GM18502 (cell line): ENCODE measurements at regions not wholly inside any gene's neighbourhood (a gene's known extent, or its start where the extent isn't known, plus 50 kb on each side); places are given as distances from the start of the nearest gene placed in this dataset.

ENCODE experiments used
- ATAC-seq: cut with Tn5 transposase; IDR thresholded peaks from one replicate; pipeline ENCODE4 v1.9.1; 2021; ENCODE audit warnings: mild to moderate bottlenecking; ENCODE audit not compliant: unreplicated experiment, poor library complexity

DNA sequence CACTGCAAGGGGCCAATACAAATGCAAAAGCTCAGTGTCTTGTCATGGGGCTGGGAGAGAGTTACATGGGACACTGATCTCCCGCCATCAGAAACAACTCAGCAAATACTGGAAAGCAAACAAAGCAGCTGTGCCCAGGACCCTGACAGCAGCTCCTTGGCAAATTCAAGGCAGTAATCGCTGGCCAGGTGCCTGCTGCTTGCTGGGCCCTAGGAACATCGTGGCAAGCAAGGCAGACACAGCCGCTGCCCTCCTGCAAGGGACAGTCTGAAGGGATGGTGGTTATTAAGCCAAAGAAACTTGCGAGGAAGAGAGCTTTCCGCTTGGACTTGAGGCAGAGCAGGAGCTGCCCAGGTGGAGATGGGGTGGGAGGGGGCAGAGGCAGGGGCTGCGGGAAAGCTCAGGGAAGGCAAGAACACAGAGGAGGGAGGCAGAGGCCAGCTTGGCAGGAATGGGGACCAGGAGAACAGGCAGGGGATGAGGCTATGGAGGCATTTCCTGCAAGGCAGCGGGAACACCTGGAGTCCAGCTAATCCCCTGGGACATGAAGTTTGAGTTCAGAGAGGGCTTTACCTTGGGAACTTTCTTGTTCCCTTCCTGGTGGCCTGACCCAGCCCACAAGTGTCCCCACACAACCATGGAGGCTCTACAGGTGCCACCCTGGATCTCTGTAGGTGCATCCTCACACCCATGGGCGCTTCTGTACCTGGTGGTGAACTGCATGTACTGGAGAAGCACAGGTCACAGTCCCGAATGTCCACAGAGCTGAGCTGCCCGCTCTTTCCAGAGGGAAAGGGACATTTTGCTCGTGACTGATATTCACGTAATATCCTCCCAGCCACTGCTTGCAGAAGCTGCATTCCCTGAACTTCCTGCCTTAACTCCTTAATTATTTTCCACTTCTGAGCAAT, 78.7 kb upstream of the ATP2B2 start:
- ATAC-seq: no peak

DNA sequence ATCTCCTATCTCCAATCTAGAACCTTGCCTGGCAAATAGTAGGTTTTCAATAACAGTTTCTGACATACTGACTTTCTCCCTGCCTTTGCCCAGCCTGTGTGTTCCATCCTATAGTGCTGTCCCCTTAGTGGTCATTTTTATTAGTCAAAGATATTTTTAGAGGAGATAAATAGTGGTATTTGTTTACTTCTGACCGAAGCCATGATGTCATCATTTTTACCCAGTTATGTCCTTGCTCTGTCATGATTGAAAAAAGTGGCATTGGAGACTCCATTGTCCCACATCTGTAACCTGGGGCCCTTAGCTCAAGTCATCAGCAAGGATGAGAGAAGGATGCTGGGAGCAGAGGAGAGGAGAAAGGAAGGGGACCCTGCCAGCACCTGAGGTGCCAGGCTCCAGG, 80.6 kb upstream of the ATP2B2 start:
- ATAC-seq: no peak

DNA sequence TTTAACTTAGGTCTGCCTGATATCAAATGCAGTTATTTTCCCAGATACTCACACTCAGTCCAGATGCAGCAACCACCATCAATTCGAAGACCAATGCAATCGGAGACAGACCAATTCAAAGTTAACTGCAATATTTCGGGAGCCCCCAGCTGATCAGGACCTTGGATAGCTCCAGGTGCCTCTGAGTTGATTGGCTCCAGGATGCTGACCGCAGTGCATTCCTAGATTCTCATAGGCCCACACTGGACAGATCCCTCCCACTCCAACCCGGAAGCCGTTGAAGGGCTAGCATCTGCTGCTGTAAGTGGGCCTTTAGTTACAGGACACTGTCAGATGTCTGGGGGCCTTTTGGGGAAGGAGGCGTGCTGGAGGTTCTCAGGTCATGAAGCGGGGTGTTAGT, 89.5 kb upstream of the ATP2B2 start:
- peak; percentile 58 for ATAC-seq

DNA sequence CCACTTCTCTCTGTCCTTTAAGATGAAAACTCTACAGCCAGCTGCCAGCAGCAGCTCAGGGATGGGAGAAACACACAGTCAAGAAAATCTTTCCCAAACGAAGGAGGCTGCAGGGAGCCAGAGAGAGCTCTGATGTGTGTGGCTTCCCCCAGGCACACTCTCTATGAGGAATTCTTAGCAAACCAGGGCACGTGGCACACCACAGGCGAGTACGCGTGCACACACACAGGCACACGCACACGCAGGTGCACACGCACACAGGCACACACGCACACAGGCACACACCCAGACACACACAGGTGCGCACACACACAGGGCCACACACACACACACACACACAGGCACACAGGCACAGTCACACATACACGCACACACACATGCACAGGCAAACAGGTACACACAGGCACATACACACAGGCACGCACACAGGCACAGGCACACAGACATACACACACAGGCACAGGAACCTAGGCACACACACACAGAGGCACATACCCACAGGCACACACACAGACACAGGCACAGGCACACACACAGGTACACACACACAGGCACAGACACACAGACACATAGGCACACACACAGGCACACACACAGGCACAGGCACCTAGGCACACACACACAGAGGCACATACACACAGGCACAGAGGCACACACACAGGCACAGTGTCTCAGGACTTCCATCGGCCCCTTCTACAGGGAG, 91.5 kb upstream of the ATP2B2 start:
- ATAC-seq: no peak

DNA sequence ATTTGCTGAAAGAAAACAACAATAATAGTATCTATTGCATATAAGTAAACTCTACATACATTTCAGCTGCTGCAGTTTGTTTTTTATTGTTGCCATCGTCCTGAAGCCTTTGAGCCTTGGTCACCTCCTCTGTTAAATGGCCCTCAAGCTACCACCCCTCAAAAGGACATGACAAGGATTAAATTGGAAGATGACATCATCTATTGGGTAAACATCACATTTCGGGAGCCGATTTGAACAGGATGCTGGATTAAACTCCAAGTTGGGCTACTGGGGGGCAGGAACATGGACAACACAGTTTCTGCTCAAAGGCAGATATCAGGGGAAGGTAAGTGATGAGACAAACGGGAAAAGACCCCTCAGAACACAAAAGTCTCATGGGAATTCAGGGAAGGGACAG, 92.3 kb upstream of the ATP2B2 start:
- no peak for ATAC-seq

DNA sequence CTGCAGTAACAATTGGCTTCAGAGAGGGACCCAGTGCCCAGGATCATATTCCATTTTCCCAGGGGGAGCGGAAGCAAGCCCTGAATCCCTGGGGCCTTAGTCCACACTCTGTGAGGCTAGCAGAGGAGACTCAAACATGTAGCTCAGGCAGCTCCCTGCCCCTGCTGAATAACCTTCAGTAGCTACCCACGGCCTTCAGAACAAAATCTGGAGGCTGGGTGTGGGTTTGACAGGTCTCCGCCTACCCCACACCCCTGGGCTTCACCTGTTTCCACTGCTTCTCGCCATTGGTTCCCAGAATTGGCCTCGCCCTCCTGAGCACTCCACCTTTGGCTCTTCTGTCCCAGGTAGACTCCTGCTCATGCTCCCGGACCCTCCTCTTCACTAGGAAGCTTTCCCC, 93.6 kb upstream of the ATP2B2 start:
- ATAC-seq: no peak

DNA sequence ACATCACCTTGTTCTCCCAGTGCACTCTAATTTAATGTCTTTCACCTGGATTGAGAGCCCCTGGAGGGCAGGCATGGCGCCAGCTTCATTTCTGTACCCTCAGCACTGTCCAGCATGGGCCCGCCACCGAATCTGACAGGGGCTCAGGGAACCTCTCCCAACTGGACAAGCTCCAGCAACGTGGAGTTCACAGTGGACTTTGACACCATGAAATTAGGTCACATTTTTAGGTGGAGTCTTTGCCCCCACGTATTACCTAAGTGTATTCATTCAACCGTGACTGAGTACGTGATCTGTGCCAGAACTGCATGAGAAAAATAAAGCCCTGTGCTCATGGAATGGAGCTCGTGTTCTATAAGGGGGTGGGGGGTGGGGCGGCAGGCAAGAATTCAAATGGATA, 94.1 kb upstream of the ATP2B2 start:
- no peak for ATAC-seq

DNA sequence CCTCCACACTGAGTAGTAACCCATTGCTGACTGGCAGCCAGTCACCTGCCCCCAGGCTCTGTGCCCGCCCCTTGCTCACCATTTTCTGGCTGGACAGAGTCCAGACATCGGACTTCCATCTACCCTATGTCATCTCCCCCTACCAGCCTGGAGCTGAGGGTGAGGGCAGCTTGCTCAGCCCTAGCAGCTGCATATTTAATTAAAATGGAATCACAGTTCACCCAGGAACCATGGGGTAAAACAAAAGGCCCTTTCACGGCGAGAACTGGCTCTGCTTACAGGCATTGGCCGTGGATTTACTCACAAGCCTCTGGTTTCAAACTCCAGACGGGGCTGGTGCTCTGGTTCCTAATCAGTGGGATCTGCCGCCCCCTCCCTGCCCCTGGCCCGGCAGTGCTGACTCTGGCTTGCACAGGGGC, 94.9 kb upstream of the ATP2B2 start:
- ATAC-seq: no peak

DNA sequence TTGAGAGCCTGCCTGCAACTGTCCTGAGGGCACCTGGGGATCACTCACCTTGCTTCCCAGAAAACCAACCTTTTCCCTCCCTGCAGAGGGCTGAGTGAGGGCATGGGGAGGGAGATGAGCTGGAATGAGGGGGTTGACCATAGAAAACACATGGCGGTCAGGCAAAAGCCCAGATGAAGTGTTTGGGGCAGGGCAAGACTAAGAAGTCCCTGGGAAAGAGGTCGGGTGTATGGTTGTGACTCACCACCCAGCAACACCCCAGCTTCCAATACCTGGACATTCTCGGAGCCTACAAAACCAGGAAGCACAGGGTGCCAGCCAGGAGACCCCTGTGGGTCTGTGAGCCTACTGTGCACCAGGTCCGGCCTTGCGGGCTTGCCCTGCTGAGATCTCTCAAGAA, 95.3 kb upstream of the ATP2B2 start:
- no peak for ATAC-seq

DNA sequence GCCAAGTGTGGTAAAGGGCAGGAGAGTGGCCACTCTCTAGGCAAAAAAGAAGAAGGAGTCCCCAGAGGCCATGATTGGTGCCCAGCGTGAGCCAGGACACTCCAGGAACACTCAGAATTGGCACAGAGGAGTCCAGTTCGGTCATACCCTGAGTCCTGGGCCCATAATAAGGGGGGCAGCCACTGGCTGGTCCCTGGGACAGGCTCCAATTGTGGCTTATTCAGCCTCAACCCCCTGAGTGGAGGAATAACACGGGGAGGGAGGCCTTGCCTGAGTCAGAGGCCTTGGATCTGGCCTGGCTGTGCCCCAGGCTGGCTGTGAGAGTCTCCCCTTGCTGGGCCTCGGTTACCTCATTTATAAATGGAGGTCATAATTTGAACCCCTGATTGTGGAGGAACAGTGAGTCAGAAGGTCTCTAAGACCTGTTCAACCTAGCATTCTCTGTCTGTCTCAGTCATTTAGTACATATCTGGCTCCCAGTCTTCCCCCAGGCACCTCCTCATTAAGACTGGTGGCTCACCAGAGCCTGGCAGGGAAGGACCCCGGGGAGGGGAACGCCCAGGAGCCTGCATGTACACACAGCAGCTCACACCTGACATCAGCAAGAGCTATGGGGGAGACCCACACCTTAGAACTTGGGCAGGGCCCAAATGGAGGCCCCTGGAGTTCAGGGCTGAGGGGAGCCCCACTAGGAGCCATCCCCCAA, 95.9 kb upstream of the ATP2B2 start:
- no peak for ATAC-seq

DNA sequence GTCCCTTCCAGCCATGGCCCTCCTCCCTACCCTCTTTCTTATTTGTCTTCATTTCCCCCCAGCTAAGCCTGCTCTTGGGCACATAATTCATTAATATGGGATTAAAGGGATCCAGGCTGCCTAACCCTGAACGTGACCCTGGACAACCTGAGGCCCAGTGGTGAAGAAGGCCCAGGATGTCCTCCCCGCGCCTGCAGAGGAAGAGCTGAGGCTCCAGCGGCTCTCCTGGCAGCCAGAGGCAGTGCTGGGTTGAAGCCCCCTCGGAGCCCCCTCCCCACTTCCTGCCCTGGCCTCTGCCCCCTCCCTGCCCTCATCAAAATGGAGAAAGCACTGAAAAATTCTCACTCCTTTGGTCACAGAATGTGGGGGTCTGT, 96.5 kb upstream of the ATP2B2 start:
- no peak for ATAC-seq

DNA sequence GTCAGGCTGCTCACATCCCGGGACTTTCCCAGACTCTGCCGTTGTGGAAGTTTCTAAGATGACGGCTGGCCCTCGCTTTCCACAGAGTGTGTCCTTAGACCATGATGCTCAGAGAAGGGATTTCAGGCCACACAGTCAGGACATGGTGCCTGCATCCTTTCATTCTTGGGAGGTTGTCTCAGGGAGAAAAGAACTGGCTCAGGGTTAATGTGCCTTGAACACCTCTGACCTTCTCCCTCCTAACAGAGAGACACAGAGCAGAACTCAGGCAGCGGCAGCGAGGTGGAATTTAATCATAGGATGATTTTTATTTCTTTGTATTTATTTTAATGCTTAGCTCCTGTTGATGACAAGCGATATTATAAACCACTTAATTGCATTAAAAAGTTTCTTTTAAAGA, 96.9 kb upstream of the ATP2B2 start:
- no peak for ATAC-seq

DNA sequence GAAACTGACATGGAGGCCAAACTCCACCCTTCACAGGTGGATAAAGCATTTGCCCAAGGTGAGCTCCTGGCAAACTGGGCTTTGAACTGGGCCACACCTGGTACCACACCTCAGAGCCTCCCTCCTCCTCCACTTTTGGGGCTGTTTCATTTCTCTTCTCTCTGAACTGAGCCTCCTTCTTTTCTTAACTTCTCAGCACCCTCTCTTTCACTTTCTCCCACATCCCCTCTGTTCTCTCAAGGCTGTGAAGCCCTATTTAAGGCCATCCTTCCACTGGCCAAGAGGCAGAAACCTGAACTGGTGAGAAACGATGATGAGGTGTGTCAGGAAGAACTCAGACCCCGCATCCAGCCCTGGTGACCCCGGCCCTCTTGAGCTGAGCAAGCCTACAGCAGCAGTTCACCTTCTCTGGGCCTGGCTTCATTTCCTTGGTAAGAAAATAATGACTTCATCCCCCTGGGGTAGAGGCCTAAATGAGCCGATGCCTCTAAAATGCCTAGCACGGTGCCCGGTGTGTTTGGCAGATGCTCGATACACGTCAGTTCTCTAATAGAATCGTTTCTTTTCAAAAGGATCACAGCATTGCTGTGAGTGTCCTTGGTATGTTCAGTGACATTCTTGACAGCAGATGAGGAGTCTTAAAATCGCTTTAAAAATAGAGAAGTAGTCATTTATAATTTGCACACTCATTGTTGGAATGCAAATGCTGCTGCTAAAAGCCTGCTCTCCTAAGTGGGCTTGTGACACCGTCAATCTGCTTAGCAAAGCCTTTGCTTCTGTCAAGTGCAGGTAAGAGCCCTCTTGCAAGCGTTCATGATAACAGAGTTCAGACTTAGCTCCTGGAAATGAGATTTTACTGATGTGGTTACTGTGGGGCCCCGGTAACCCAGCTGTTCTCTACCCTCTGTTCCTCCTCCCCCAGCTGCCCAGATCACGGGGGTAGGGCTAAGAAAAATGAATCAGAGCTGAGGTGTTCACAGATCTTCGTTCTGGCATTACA, 97.7 kb upstream of the ATP2B2 start:
- peak; percentile 86 for ATAC-seq

DNA sequence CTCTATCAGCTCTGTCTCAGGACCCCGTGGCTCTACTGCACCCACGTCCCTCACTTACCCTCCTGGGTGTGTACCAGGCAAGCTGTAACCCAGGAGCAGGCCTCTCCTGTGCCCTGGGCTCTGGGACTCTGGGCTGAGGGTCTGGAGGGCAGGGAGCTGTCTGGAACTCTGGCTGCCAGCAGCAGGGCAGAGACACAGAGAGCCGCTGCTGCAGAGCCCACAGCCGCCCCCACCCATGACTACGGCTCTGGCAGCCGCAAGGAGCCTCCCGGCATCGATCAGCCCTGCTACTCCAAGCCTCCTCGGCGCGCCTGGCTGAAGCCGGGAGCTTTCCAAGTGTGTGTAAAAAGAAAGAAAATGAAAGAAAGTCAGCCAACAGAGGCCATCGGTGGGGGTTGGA, 103.7 kb upstream of the ATP2B2 start:
- ATAC-seq: no peak

DNA sequence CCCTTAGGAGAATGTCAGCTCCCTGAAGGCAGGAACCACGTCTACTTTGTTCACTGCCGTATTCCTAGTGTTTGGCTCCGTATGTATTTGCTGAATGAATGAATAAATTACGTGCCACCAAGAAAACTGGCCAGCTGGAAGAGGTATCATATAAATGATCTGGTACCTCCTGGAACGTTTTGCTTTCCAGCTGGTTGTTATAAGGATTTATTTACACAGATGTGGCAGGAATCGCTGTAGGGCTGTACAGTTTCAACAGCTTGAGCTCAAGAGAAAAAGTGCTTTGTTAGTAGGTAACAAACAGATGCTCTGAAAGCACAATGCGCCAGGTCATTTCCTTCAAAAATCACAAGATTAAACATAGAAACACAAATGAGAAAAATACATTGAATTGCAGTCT, 108.8 kb upstream of the ATP2B2 start:
- ATAC-seq: no peak

DNA sequence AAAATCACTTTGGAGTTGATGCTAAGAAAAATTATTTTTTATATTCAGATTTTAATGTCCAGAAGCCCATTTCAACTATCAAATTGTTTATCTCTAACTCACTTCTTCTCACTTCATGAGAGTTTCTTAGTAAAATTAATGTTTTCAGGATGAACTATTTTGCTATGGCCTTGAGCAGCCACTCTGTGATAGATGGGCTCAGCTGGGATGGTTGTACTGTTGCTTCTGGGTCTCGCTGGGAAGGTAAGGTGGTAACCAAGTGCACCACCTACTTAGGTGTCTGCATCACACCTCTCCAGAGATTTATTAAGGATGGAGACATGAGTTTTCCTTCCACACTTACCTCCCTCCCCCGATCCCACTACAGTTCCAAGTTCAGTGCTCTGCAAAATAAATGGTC, 110.3 kb upstream of the ATP2B2 start:
- no peak for ATAC-seq

DNA sequence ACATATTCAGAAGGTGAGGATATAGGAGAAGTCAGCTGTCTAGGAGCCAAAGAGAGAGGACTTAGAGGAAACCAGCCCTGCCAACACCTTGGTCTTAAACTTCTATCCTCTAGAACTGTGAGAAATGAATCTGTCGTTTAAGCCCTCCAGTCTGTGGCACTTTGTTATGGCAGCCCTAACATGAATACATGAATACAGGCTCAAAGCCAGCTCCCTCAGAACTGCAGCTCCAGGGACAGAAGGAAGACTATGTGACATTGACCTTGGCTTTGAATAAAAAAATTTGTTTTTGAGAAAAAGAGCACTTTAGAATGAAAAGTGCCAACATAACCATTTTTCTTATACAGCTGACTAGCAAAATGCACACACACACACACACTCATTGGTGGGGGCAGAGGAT, 110.9 kb upstream of the ATP2B2 start:
- ATAC-seq: no peak

DNA sequence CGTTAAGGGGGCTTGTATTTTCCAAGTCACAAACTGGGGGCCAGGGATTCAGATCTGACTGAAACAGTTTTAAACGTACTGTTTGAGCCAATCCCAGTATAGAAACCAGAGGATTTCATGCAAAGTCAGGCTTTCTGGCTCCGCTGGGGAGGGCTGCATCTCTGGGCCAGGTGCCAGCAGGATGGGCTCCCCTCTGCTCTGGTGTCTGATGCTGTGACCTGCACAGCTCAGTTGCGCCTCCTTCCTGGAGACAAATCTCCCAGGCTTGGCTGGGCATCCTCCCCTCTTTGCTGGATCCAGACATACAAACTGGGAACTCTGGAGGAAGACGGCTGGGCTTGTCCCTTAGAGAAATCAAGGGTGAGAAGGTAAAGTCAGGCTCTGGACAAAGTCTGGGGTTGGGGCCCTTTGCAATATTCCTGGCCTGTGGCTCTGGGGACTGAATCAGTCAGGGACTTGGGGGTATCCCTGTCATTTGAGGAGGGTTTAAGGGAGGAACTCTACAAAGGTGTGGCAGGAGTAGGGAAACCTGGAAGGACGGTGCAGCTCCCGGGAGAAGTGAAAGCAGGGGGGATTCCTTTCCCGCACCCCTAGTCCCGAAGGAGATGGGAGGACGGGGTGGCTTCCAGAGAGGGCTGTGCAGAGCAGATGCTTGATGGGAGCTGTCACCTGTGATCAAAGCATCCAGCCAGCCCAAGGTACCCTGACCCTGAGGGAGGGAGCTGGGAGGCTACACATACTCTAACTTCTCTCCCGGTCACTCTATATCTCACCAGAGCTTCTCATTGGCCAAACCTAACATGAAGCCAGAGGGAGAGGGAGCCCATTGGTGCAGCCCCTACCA, 114.8 kb upstream of the ATP2B2 start:
- ATAC-seq: no peak

DNA sequence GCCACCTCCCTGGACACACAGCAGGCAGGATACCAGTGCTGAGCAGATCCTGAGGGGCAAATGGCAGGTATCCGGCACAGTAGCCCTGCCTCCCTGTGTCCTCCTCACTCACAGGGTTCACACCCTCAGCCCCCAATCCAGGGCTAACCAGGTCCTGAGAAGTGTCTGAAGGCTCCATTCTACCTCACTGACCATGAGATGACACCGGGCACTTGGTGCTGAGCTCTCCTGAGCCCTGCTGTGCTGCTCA, 115.4 kb upstream of the ATP2B2 start:
- no peak for ATAC-seq
